GM23248 (cell line): ENCODE measurements at regions not wholly inside any gene's neighbourhood (a gene's known extent, or its start where the extent isn't known, plus 50 kb on each side); places are given as distances from the start of the nearest gene placed in this dataset.

Experiments
- EZH2 ChIP-seq: fragments of 200-600 bp; sonication (generic); IDR thresholded peaks from 2 replicates; pipeline ENCODE4 v1.6.1; 2018; ENCODE audit warnings: antibody characterized with exemption, mild to moderate bottlenecking; ENCODE audit not compliant: insufficient read depth, poor library complexity, severe bottlenecking
- EZH2phosphoT487 ChIP-seq: fragments of 200-600 bp; sonication (generic); IDR thresholded peaks from 2 replicates; pipeline ENCODE4 v1.6.1; 2018; ENCODE audit warnings: antibody characterized with exemption, moderate library complexity, mild to moderate bottlenecking, low read depth; ENCODE audit not compliant: insufficient read depth

DNA sequence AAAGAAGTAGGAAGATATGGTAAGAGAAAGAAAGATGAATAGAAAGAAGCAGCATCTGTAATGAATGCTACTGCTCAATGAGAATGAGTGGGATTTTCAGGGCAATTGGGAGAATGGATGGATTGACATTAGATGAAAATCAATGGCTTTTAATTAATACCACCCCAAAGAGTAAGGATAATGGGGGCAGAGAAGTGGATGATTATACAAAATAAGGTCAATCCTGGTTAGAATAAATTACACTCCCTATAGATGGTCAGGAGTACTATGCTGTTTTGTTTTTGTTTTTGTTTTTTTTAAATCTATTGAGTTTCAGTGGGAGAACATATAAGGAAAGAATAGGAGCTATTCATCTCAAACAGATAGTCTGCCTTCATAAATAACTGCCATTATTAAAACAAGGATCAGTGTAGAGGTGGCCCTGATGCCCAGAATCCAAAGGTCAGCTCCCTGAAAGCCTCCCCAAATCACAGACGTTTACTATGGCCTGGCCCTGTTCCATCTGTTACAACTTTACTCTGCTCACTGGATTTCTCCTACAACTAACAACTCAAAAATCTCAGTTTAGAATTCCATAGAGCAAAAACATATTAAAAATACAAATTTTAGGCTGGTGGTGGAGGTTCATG lies 535.4 kb upstream of the NRSN1 start:
- no peak for TF ChIP-seq EZH2phosphoT487
- no peak for TF ChIP-seq EZH2
